ENCODE measurements at regions not wholly inside any gene's neighbourhood (a gene's known extent, or its start where the extent isn't known, plus 50 kb on each side); places are given as distances from the start of the nearest gene placed in this dataset.
"Not testable (repeated sequence)": the region's sequence is repeated elsewhere in the genome, so short reads cannot be mapped to it uniquely, and the experiment has no call there.

DNA sequence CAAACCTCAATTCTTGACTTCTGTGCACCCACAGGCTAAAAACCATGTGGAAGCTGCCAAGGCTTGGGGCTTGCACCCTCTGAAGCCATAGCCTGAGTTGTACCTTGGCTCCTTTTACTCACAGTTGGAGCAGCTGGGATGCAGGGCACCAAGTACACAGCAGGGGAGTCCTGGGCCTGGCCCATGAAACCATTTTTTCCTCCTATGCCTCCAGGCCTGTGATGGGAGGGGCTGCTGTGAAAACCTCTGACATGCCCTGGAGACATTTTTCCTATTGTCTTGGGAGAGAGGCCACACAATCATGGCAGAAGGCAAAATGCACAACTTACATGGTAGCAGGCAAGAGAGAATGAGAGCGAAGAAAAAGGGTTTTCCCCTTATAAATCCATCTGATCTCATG, 568.6 kb downstream of the SMARCA1 start:
- DNase-seq = not testable (repeated sequence)

DNA sequence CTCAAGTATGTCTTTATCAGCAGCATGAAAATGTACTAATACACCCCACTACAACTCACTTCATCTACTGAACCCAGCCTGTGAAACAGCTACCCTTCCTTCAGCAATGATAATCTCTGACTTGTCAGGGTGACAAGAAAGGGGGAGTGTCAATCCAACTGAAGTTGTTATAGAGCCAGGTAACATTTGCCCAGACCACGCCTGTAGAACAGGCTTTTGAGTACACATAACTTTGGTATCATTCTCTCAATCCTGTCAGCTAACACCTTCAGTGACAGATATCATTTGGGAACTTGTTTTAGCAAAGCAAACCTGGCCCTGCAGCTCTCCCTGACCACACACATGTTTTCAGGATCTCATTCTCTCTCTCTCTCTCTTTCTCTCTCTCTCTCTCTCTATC, 592.2 kb downstream of the SMARCA1 start:
- no peak for DNase-seq

DNA sequence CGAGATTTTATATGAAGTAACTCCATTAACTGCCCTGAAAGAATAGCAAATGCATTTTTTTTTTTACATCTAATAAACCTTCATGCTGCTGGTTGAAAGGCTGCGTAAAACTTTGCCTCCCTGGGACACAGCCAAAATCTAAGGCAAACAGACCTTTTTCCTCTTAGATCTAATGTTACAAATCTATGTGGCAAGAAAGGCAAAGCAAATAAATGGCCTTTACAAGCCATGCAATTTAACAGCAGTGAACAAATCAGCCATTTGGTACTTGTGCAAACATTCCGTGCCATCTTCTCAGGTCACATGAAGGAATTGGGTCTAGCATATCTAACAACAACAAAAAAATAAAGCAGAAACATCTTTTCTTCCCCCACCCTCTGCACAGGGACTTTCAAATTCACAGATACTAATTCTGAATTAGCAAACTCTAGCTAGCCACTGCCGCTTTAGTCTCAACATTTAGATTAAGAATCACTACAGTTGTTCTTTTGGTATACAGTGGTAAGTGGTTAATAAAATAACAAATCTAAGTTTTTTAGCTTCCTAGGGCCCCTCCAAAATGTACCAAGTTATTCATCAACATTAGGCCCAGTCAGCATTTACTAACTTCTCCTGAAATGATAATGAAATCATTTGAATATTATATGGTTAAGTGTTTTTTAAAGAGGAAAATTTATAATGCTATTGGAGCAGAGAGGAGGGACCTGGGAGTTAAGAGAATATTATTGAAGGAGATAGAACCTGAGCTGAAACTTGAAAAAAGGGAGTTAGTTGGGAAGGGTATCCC, 593.8 kb downstream of the SMARCA1 start:
- DNase-seq = no peak

DNA sequence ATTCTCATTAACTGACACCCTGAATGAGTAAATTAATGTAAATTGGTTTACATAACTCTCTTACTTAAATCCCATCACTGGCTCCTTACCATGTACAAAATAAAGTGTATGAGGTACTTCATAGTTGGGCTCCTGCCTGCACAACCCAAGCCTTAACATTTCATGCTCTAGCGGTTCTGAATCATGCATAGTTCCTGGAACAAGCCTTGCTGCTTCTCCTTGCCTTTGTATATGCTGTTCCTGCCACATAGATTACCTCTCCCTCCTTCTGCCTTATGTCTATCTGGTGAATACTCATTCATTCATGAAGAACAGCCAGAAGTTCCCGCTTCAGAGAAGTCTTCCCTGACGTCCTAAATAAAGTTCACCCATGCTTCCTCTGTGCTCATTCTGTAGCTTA, 594.7 kb downstream of the SMARCA1 start:
- no peak for DNase-seq

DNA sequence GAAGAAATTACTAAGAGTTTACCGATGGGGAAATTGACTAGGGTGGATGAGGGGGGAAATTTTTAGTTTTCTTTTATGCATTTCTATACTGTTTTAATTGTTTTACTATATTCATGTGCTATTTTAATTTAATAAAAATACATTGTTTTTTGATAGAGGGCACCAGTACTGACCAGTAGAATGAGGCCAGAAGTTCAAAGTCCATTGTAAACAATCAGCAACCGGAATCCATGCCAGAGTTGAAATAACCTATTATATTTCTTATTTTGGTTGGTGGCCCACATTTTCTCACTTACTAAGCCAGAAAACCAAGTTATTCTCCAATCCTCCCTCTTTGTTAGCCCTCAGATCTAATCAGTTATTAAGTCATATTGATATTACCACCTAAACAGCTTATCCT, 595.9 kb downstream of the SMARCA1 start:
- no peak for DNase-seq

DNA sequence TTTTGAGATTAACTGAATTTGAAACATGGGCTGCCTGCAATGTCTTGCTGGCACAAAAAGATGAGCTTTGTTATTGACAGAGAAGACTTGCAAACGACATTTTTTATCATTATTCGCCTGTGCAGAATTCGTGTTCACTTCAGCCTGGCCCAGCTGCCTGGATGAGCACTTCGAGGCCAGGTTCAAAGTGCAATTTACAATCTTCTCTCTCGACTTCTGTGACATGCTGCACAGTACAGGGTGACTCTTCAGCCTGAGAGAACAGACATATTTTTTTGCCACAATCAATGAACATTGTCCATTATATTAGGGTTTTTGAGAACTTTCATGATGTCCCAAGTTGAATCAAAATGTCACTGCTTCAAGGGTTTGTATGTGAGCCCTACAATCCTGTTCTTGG, 616.5 kb downstream of the SMARCA1 start:
- no peak for DNase-seq

DNA sequence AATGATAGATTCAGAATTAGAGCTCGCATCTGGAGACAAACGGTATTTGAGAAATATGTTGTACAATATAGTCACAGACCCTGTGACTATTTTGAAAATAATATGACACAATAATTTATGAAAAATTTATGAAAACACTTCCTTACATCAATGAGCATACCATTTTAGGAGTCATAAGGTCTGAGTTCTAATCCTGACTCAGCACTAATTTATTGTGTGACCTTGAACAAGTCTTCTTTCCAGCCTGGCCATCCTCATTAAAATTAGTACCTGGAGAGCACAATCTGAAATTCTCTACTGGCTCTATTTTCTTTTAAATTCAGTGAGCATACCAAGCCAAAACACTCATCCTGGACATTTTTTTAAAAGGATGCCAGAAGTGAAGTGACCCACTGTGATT, 622.3 kb downstream of the SMARCA1 start:
- DNase-seq = no peak

DNA sequence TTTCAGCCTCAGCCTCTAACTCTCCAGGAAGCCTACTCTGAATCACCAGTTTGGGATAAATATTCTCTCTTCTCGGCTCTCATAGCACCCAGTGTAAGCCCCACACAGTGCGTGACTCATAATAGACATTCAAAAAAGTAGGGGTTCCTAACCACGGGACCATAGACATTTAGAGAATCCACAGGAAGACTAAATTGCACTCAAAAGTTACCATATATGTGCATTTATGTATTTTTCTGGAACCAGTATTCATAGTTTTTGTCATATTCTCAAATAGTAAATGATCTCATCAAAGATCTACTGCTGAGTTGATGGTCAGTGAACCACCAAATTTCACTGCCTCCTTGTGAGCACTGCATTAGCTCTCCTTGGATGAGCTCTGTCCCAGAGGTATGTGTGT, 625.7 kb downstream of the SMARCA1 start:
- no peak for DNase-seq

DNA sequence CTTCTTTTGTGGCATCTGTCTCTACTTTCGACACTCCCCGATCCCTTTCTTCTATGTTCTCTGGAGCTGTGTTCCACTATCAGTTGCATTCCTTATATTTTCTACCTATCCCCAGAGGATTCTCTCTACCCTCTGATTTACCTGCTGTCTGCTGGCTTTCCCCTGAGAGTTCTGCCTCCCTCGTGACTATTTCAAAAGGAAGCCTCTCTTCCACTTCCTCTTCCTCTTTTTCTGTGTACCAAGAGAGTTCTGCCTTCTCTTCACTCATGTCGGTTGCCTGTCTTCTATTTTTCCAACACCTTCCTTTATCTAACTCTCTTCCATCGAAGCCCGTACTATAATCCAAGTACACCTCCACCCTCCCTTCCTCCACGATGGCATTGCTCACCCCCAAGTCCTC, 631.7 kb downstream of the SMARCA1 start:
- DNase-seq = no peak

DNA sequence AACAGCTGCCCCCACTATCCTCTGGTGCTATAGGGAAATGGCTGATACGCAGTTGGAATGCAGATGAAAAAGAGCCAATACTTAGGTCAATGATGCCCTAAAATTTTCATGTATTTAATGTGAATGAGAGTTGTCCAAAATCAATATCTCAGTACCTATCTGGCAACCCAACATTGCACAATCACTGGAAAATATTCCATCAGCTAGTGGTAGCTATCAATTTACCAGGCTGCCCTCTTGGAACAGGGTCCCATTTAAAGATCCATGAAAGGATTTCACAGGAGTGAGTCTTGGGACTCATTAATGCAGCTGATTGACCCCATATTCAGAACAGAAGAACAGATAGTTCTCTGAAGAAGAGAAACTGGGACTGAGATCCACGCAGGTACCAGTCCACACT, 638.9 kb downstream of the SMARCA1 start:
- DNase-seq = no peak

DNA sequence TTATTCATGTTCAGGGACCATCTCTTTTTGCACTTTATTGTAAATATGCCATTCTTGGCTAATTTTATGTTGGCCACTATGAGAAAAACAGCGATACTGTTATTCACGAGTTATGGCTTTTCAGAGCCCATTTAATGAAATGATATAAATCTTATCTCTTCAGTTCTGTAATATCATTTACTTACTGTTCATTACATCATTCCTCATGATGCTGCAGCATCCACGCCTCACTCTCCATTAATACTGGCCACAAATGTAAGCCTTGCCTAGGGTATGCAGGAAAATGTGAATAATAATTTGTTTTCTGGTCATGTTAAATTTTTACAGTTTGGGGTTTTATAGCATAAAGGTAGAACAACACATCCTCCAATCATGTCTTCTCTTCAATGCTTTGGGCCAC, 639.6 kb downstream of the SMARCA1 start:
- DNase-seq = no peak

DNA sequence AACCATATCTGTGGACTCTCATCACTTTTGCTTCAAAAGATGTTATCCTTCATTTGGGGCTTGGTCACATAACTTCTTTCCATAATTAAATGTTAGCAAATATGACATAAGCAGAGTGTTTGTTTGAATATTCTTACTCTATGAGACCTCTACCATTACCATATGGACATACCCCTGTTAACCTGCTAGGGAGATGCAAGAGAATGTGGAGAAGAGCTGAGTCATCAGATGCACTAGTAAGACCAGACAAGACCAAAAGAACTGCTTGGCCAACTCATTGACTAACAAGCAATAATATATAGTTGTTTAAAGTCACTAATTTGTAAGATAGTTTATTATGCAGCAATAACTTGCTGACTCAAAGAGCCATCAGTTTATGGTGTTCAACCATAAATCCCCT, 652.9 kb downstream of the SMARCA1 start:
- DNase-seq = no peak

DNA sequence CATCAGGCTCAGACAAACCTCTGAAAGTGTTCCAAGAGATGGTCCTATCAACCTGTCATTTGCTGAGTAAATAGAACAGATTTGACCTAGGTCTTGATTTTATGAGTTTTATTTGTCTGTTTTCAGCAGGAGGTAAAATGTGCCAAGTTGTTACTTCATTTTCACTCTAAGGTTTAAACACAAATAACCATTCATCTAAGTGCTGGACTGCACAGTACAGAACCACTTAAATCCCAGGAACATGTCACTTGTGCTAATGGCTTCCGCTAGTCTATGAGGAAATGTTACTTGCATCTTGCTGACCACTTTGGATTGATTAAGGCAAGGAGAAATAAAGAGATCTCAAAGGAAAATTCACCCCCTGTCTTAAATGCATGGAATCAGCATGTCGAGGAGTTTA, 660.7 kb downstream of the SMARCA1 start:
- no peak for DNase-seq

DNA sequence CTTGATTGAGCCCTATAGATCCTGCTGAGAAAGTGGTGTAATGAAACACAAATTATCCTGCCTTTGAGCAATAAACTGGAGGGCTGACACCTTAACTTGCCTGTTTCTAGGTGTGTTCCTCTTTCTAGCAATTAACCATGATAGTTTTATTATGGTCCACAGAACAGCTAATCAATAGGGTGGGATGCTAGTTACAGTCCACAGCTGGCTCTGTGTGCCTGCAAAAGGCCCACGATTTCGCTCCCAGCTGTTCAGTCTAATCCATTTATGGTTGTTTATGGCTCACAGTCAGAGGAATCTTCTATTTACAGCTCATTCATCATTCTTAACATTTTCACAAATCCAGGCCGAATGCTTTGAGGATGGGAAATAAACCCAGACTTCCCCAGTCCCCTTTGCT, 674.9 kb downstream of the SMARCA1 start:
- no peak for DNase-seq

DNA sequence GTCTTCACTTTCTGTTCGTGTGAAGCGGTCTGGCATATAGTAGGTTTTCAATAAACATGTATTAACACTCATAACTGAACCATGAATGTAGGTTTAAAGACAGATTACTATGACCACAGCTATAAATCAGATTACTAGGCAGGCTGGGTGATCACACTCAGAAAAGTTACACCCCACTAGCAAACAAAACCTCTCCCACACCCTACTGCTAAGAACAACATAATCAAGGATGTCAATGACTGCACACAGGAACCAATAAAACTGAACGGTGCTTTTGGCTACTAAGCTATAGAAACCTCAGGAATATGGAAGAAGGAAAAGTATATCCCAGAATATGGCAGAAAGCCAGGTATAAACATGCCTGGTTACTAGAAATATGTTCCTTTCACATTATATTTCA, 676.9 kb downstream of the SMARCA1 start:
- no peak for DNase-seq

DNA sequence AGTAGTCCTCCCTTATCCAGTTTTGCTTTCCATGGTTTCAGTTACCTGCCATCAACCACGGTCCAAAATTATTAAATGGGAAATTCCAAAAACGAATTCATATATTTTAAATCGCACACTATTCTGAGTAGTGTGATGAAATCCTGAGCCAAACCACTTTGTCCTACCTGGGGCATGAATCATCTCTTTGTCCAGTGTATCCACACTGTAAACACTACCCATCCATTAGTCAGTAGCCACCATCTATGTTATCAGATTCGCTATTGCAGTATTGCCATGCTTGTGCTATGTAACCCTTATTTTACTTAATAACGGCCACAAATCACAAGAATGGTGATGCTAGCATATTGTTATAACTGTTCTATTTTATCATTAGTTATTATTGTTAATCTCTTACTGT, 704.6 kb downstream of the SMARCA1 start:
- DNase-seq = no peak

DNA sequence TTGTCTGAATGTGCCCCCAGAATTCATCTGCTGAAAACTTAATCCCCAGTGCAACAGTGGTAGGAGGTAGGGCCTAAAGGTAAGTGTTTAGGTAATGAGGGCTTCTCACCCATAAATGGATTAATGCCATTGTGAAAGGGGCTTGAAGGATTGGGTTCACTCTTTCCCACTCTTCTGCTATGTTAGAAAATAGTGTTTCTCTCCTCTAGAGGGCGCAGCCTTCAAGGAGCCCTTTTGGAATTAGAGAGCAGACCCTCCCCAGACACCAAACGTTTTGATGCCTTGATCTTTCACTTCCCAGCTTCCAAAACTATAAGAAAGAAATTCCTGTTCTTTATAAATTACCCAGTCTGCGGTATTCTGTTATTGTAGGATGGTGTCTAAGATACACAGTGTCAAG, 706.4 kb downstream of the SMARCA1 start:
- no peak for DNase-seq

DNA sequence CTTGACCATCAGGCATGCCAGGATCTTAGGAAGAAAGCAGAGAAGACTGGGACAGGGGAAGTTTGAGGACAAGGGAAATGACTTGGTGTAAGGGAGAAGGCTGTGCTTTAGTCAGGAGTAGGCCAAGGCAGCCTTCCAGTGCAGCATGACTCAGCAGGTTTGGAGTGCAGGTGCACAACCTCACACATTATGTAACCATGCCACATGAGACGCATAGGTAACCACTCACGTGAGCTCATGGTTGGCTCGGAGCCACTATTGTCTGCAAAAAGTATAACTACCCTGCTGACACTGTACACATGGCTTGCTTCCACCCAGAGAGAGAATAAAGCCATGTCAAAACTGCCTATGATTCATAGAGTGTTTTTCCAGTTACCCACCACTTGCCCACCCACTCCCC, 715.9 kb downstream of the SMARCA1 start:
- no peak for DNase-seq

DNA sequence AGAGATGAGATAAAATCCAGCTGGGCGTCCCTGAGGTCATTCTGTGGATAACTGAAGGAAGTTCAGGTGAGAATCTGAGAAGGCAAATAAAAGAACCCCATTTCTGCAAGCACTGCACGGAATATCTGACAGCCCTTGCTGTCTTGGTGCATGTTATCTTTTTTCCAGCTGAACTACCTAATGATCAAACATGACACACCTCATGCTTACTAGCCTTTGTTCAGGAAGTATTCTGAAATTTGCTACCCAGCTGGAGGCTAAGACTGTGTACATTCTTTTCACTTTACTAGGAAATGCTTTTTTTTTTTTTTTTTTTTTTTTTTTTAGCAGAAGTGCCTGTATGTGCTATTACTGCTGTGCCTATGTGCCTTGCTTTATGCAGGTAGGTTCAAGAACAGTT, 718.1 kb downstream of the SMARCA1 start:
- DNase-seq = no peak

DNA sequence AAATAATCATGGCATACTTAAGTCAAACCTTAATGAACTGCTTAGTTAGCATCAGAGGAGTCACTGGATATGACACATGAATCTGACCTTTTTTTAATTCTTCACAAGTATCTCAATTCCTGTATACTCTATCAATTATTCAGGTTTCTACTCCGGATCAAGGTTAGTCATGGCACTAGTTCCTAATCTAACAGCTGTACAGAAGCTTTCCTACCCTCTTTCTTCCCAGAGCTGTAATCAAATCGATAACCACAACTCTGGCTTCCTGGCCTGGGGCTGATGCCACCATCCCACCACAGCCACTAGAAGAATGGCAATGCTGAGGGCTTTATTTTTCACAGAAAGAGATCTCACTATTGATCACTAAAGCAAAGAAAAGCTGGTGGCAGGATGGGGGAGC, 718.5 kb downstream of the SMARCA1 start:
- no peak for DNase-seq

DNA sequence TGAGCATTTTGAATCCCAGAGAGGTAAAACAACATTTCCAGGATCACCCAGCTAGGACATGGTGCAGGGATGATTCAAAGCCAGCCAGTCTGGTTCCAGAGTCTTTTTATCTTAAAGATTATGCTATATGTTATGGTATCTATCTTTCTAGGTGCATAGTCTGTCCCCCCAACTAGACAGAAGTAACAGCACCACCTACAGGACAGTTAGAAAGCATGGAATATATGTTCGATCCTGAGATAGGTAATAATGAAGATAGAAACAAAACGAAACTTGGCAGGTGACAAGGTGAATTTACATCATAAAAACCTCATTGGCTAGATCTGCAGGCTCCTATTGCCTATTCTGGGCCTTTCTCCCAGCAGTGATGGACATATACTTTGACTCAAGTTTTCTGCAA, 723.2 kb downstream of the SMARCA1 start:
- no peak for DNase-seq

DNA sequence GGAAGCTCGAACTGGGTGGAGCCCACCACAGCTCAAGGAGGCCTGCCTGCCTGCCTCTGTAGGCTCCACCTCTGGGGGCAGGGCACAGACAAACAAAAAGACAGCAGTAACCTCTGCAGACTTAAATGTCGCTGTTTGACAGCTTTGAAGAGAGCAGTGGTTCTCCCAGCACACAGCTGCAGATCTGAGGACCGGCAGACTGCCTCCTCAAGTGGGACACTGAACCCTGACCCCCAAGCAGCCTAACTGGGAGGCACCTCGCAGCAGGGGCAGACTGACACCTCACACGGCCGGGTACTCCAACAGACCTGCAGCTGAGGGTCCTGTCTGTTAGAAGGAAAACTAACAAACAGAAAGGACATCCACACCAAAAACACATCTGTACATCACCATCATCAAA, 730.9 kb upstream of the ACTRT1 start:
- not testable (repeated sequence) for DNase-seq

DNA sequence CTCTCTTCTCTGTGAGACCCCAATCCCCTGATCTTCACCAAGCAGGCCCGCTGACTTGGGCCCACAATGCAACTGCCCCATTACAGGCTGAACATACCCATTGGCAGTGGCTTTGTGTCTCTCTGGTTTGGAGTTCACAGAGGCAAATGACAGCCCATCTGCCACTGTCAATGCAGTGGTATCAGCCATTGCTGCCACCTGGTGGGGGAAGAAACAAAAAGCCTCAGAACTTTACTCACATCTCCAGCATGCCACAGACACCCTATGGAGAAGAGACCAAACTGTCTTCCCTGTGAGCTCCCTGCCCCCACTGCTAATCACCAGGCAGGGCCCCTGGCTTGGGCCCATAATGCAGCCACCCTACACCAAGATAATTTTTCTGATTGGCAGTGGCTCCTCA, 729.3 kb upstream of the ACTRT1 start:
- no peak for DNase-seq

DNA sequence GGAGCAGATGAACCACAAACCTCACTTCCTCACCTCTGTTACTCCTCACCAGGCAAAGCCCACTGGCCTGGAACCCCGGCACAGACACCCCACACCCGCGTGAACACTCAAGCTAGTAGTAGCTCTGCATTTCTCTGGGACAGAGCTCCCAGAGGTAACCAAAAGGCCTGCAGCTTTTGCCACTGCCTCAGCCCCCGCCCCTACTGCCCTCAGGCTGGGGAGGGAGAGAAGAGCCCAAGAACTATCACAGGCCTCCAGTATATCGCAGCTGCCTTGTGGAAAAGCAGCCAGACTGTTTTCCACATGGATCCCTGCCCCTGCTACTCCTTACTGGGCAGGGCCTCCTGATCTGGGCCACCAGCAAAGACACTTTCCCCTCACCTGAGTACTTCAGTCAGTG, 728.7 kb upstream of the ACTRT1 start:
- DNase-seq = no peak

DNA sequence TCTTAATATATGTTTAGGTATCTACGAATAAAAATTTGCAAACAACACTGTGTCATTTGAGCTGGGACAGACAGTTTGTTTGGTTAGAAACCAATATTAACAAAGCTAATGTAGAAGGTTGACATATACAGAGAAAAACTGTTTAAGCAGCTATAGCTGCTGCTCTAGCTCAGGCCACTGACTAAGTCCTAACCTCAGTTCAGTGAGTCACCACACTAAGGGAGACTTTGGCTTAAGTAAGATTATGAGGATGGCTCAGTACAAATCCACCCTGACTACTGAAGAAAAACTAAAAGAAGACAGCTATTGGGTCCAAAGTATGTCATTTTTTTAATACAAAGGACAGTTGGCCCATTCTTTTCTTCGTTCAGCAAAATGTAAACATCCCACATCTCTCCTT, 717.3 kb upstream of the ACTRT1 start:
- no peak for DNase-seq

DNA sequence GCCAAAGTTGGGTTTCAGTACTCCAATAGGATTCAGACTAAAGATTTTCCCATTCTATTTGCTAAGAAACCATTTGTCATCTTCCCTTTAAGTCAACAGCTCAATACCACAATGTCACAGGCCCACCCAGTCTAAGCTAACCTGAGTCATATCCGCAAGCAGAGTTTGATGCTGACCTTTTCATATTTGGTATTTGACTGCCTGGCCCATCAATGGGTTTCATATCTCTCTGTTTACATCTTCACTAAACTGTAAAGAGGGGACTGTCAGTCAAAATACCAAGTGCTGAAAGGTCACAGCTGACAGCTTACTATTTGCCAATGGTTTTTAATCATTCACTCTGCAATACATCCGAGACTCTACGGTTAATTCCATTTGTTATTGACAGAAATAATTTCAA, 707.5 kb upstream of the ACTRT1 start:
- DNase-seq = no peak

Measured in NK-92 treated with Interleukin-12 subunit alpha and Interleukin-12 subunit beta, amount 100 ng/mL, for 24 hours (cell line).